ENCODE measurements at regions not wholly inside any gene's neighbourhood (a gene's known extent, or its start where the extent isn't known, plus 50 kb on each side); places are given as distances from the start of the nearest gene placed in this dataset.
A peak's percentile ranks its signal among the peaks of the same experiment; 100 is the strongest.

GRCh38 chr9:14031810-14032209 lies 282.1 kb downstream of the NFIB start:
- no peak for DNase-seq

GRCh38 chr9:14031060-14031414 lies 282.9 kb downstream of the NFIB start:
- no peak for DNase-seq

GRCh38 chr9:14030375-14031059 lies 283.4 kb downstream of the NFIB start:
- DNase-seq = no peak

- DNase-seq = no peak
Measured at GRCh38 chr9:14029806-14030374, 284.1 kb downstream of the NFIB start.

GRCh38 chr9:14027116-14027800 lies 286.7 kb downstream of the NFIB start:
- no peak for DNase-seq

- DNase-seq = no peak
Measured at GRCh38 chr9:14025741-14026140, 288.2 kb downstream of the NFIB start.

GRCh38 chr9:14023285-14023684 lies 290.7 kb downstream of the NFIB start:
- DNase-seq = no peak

- no peak for DNase-seq
Measured at GRCh38 chr9:14021871-14022525, 291.9 kb downstream of the NFIB start.

- DNase-seq = no peak
Measured at GRCh38 chr9:14018081-14018480, 295.9 kb downstream of the NFIB start.

GRCh38 chr9:14014744-14015143 lies 299.2 kb downstream of the NFIB start:
- DNase-seq = no peak

- no peak for DNase-seq
Measured at GRCh38 chr9:14014218-14014617, 299.7 kb downstream of the NFIB start.

GRCh38 chr9:14011799-14012560 lies 302.0 kb downstream of the NFIB start:
- DNase-seq = no peak

- no peak for DNase-seq
Measured at GRCh38 chr9:14007190-14007769, 306.7 kb downstream of the NFIB start.

GRCh38 chr9:14006386-14007187 lies 307.4 kb downstream of the NFIB start:
- DNase-seq = no peak

GRCh38 chr9:14004110-14004509 lies 309.8 kb downstream of the NFIB start:
- no peak for DNase-seq

GRCh38 chr9:13994240-13994639 lies 319.7 kb downstream of the NFIB start:
- no peak for DNase-seq

- DNase-seq = no peak
Measured at GRCh38 chr9:13993632-13994185, 320.2 kb downstream of the NFIB start.

GRCh38 chr9:13992138-13993088 lies 321.5 kb downstream of the NFIB start:
- DNase-seq = peak in 1 of 2 experiments; percentile 74

GRCh38 chr9:13991395-13991794 lies 322.5 kb downstream of the NFIB start:
- no peak for DNase-seq

GRCh38 chr9:13990994-13991393 lies 322.9 kb downstream of the NFIB start:
- no peak for DNase-seq

Measured in NCI-H1930 (cell line).